ENCODE measurements at regions not wholly inside any gene's neighbourhood (a gene's known extent, or its start where the extent isn't known, plus 50 kb on each side); places are given as distances from the start of the nearest gene placed in this dataset.
A peak's percentile ranks its signal among the peaks of the same experiment; 100 is the strongest.

- no peaks in the 10 kb centered on the region for H4K20me1 ChIP-seq (ENCODE audit: insufficient read depth, low read length)
- H3K4me2 ChIP-seq (ENCODE audit: low read length), result no peak overlapping the region
- H3K4me3 ChIP-seq (ENCODE audit: insufficient read depth, low read depth, low read length), result no peak overlapping the region
- Mint-ChIP-seq H3K4me1 (ENCODE audit: low read depth, unreplicated experiment) (no peaks in the 10 kb centered on the region), H3K4me3 (ENCODE audit: unreplicated experiment) (no peak overlapping the region), H3K27ac (ENCODE audit: unreplicated experiment) (no peak overlapping the region), H3K9me3 (ENCODE audit: unreplicated experiment) (peaks cover 5% of the 10 kb centered on the region), H3K36me3 (ENCODE audit: low read depth, unreplicated experiment) (no peaks in the 10 kb centered on the region), H3K27me3 (ENCODE audit: low read depth, unreplicated experiment) (peaks cover 10% of the 10 kb centered on the region)
- H3K36me3 ChIP-seq (ENCODE audit: insufficient read depth, low read length), result no peaks in the 10 kb centered on the region
- H3K9me3 ChIP-seq (ENCODE audit: insufficient read depth, low read depth, low read length), result no peaks in the 10 kb centered on the region
- DNase-seq (ENCODE audit: low read depth), result peak; percentile 12
- no peak for FAIRE-seq
- H3K27ac ChIP-seq (ENCODE audit: low read depth, low read length), result no peak overlapping the region
- H3K79me2 ChIP-seq (ENCODE audit: insufficient read depth, low read length), result no peaks in the 10 kb centered on the region
- no peak overlapping the region for H2AFZ ChIP-seq (ENCODE audit: low read depth, low read length)
- TF ChIP-seq CTCF (IDR thresholded peaks at IDR 0.05; ENCODE audit: insufficient read depth, low read depth, low read length), result no peak
- no peak for TF ChIP-seq EZH2 (IDR thresholded peaks at IDR 0.05; ENCODE audit: insufficient read depth, low read length)
- H3K4me1 ChIP-seq (ENCODE audit: insufficient read depth, low read length), result no peaks in the 10 kb centered on the region
- no peaks in the 10 kb centered on the region for H3K27me3 ChIP-seq (ENCODE audit: insufficient read depth, low read length)
- no peak overlapping the region for H3K9ac ChIP-seq (ENCODE audit: low read length)
Observed at GRCh38 chr2:219961947-219962498, 334.6 kb downstream of the SLC4A3 start.

GRCh38 chr2:219962801-219963200, 335.4 kb downstream of the SLC4A3 start:
- Mint-ChIP-seq H3K27me3 (ENCODE audit: low read depth, unreplicated experiment) (peaks cover 10% of the 10 kb centered on the region), H3K4me3 (ENCODE audit: unreplicated experiment) (no peak overlapping the region), H3K4me1 (ENCODE audit: low read depth, unreplicated experiment) (no peaks in the 10 kb centered on the region), H3K36me3 (ENCODE audit: low read depth, unreplicated experiment) (no peaks in the 10 kb centered on the region), H3K27ac (ENCODE audit: unreplicated experiment) (no peak overlapping the region), H3K9me3 (ENCODE audit: unreplicated experiment) (peaks cover 8% of the 10 kb centered on the region)
- Histone ChIP-seq H3K36me3 (ENCODE audit: insufficient read depth, low read length) (no peaks in the 10 kb centered on the region), H3K79me2 (ENCODE audit: insufficient read depth, low read length) (no peaks in the 10 kb centered on the region), H2AFZ (ENCODE audit: low read depth, low read length) (no peak overlapping the region), H3K4me1 (ENCODE audit: insufficient read depth, low read length) (no peaks in the 10 kb centered on the region), H3K27ac (ENCODE audit: low read depth, low read length) (no peak overlapping the region), H4K20me1 (ENCODE audit: insufficient read depth, low read length) (no peaks in the 10 kb centered on the region), H3K4me2 (ENCODE audit: low read length) (no peak overlapping the region), H3K27me3 (ENCODE audit: insufficient read depth, low read length) (no peaks in the 10 kb centered on the region), H3K9me3 (ENCODE audit: insufficient read depth, low read depth, low read length) (no peaks in the 10 kb centered on the region), H3K4me3 (ENCODE audit: insufficient read depth, low read depth, low read length) (no peak overlapping the region), H3K9ac (ENCODE audit: low read length) (no peak overlapping the region)
- DNase-seq (ENCODE audit: low read depth) (no peak), FAIRE-seq (peak; percentile 58)
- no peak for TF ChIP-seq CTCF (IDR thresholded peaks at IDR 0.05; ENCODE audit: insufficient read depth, low read depth, low read length)
- TF ChIP-seq EZH2 (IDR thresholded peaks at IDR 0.05; ENCODE audit: insufficient read depth, low read length), result no peak

DNA sequence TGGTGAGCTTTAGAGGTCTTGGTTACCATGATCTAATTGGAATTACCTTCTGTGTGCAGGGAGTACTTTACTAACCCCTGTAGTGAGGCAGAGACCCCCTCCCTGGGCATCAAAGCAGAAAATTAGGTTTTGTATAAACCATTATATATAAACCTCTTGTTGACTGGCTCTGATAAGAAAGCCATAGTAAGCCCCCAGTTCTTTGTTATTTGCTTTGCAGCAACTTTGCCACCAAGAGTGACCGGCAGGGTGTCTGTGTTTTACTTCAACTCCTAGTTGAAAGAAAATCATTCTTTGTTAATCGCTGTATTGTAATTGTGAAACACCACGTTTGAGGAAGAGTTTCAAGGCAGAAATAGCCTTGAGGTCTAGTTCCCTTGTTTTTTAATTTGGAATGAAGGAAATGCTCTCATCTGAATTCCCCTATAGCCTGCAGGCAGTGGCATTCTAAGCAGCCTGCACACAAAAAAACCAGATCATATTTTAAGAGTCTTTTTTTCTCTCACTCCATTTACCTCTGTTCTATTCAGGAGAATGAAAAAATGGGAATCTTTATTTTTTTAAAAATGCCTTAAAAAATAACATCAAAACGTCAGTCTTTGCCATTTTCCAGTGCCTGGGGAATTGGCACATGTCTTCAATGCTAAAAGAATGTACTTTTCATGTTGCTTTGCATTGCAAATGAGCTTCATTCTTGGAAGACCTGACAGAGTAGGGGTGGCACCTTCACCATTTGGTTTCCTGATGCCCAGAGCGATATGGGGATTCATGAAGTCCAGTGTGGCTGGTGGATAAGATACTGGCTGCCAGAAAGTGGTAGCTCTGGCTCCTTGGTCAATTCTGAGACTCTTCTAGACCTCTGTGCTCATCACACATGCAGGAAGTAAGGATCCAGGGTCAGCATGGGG, 338.1 kb downstream of the SLC4A3 start:
- Mint-ChIP-seq H3K4me3 (ENCODE audit: unreplicated experiment) (no peak overlapping the region), H3K27ac (ENCODE audit: unreplicated experiment) (no peak overlapping the region), H3K27me3 (ENCODE audit: low read depth, unreplicated experiment) (peaks cover 10% of the 10 kb centered on the region), H3K36me3 (ENCODE audit: low read depth, unreplicated experiment) (no peaks in the 10 kb centered on the region), H3K9me3 (ENCODE audit: unreplicated experiment) (peaks cover 8% of the 10 kb centered on the region), H3K4me1 (ENCODE audit: low read depth, unreplicated experiment) (peaks cover 6% of the 10 kb centered on the region)
- H3K4me1 ChIP-seq (ENCODE audit: insufficient read depth, low read length), result peaks cover 7% of the 10 kb centered on the region
- no peak overlapping the region for H3K27ac ChIP-seq (ENCODE audit: low read depth, low read length)
- no peak for FAIRE-seq
- no peak overlapping the region for H3K4me3 ChIP-seq (ENCODE audit: insufficient read depth, low read depth, low read length)
- H2AFZ ChIP-seq (ENCODE audit: low read depth, low read length), result no peak overlapping the region
- H3K9me3 ChIP-seq (ENCODE audit: insufficient read depth, low read depth, low read length), result no peaks in the 10 kb centered on the region
- no peaks in the 10 kb centered on the region for H4K20me1 ChIP-seq (ENCODE audit: insufficient read depth, low read length)
- DNase-seq (ENCODE audit: low read depth), result no peak
- H3K9ac ChIP-seq (ENCODE audit: low read length), result no peak overlapping the region
- no peaks in the 10 kb centered on the region for H3K36me3 ChIP-seq (ENCODE audit: insufficient read depth, low read length)
- TF ChIP-seq CTCF (IDR thresholded peaks at IDR 0.05; ENCODE audit: insufficient read depth, low read depth, low read length), result no peak
- TF ChIP-seq EZH2 (IDR thresholded peaks at IDR 0.05; ENCODE audit: insufficient read depth, low read length), result no peak
- H3K79me2 ChIP-seq (ENCODE audit: insufficient read depth, low read length), result no peaks in the 10 kb centered on the region
- H3K27me3 ChIP-seq (ENCODE audit: insufficient read depth, low read length), result no peaks in the 10 kb centered on the region
- no peak overlapping the region for H3K4me2 ChIP-seq (ENCODE audit: low read length)
